ENCODE measurements at regions not wholly inside any gene's neighbourhood (a gene's known extent, or its start where the extent isn't known, plus 50 kb on each side); places are given as distances from the start of the nearest gene placed in this dataset.

- DNase-seq: peak; percentile 92
These were observed 106.5 kb upstream of the SLC4A7 start for GRCh38 chr3:27590437-27591298.

- DNase-seq: peak; percentile 33
These were observed 105.6 kb upstream of the SLC4A7 start for GRCh38 chr3:27589795-27590194.

- no peak for DNase-seq
These were observed 101.2 kb upstream of the SLC4A7 start for GRCh38 chr3:27585429-27585828.

- DNase-seq: peak; percentile 38
These were observed 100.7 kb upstream of the SLC4A7 start for GRCh38 chr3:27584874-27585273.

- DNase-seq: no peak
These were observed 97.7 kb upstream of the SLC4A7 start for GRCh38 chr3:27581852-27582251.

- peak; percentile 62 for DNase-seq
These were observed 93.8 kb upstream of the SLC4A7 start for GRCh38 chr3:27578032-27578431.

GRCh38 chr3:27577504-27577903, 93.3 kb upstream of the SLC4A7 start:
- no peak for DNase-seq

DNA sequence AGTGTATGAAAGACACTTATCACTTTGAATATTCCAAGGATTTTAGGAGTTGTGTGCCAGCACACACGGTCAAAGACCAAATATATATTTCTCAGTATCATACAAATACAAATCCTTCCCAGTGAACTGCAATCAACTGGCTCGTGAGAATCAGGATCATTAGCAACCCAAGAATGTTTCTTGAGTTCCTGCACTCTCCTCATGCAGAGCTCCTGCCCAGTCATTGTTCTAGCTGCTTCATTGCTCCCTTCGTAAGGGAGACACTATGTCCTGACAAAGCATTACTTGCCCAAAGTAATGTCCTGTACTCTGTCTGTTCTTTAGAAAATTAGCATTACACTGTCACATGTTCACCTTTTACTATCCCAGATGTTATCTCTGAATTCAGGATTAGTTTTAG, 92.0 kb upstream of the SLC4A7 start:
- no peak for DNase-seq

DNA sequence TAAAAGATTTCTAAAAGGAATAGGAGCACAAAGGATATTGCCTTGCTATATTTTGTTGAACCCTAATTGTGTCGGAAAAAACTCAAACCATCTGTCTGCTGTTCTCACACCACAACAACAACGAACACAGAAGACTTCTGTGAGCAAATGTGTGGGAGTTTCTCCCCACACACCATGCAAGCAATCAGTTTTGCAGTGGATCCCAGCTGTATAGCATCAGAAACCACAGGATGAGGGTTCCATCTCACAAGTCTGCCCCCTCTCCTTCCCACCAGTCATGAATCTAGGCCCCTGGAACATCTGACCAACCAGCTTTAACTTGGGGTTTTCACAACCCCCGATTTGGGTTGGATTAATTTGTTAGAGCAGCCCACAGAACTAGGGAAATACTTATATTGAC, 91.3 kb upstream of the SLC4A7 start:
- no peak for DNase-seq

DNA sequence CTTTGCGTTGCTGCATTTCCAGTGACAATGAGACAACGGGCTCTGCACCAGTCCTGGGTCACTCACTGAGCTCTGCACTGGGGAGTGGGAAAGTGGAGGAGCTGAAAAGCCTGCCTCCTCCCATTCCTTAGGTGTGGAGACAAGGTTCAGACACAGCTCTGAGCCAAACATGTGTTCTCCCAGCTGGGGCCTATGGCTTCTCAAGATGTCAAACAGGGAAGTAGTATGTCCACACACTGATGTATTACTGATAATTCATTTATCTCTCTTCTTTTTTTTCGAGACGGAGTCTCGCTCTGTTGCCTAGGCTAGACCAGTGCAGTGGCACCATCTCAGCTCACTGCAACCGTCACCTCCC, 90.2 kb upstream of the SLC4A7 start:
- no peak for DNase-seq

GRCh38 chr3:27573780-27574437, 89.7 kb upstream of the SLC4A7 start:
- DNase-seq: no peak

DNA sequence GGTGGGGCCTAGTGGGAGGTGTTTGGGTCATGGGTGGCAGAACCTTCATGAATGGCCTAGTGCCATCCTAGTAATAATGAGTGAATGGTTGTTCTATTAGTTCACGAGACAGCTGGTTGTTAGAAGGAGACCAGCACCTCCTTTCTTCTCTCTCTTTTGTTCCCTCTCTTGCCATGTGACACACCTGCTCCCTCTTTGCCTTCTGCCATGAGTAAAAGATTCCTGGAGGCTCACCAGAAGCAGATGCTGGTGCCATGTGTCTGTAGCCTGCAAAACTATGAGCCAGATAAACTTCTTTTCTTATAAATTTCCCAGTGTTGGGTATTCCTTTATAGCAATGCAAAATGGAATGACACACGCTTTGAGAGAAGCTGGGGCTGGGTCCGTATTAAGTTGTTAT, 89.0 kb upstream of the SLC4A7 start:
- no peak for DNase-seq

DNA sequence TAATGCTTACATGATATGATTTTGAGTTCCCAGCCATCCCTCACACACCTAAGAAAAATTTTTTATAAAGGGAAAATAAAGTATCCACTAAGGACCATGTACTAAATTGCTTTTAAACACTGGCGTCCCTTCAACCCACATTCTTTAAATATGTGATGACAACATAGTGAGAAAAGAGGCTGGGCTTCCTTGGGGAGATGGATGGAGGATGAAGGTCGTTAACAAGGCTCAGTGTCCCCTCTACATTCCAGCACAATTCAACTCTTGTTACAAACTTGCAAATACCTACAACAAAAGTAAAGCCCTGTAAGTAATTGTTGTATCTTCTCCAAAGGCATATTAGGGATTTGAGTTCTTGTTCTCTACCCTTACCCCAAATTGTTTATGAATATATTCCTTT, 87.2 kb upstream of the SLC4A7 start:
- DNase-seq: no peak

DNA sequence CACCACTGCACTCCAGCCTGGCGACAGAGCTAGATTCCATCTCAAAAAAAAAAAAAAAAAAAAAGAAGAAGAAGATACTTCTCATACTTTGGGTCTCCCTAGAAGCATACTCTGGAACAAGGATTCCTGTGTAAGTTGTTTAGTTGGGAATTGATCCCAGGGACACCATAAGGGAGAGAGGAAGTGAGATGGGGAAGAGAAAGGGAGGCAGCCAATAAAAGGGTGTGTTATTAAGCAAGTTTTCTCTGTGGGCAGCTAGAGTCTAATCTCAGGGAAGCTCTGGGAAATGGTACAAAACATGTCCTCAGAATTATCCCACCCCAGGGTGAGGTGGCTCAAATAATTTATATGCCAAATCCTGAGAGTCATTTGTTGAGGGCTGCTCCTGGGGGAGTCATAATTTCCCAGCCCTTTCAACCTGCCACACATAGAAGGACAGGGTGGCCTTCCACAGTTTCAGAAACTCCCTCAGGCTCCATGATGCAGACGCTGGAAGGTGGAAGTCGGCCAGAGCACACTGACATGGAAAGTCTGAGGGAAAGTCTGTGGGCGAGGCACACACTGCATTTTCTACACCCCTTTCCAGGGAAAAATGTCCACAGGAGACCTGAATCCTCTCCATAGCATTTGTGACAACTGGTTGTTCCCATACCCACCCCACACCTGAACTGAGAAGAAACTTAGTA, 86.4 kb upstream of the SLC4A7 start:
- no peak for DNase-seq

DNA sequence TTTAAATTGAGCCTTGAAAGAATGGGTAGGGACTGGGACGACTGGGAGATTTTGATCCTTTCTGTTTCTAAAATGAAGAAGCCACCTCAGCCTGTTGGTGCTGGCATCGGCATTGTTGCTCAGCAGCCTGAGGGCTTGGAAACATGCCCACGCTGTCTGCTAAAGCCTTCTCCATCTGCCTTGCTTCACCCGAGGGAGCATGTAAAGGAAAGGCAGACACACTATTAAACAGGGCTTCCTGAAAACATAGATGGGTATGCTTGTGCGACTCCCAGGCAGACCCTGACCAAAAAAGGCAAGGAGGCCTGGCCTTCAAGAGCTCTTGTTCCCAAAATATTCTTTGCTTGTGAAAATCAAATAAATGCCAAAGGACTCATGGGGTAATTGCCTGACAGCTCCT, 84.2 kb upstream of the SLC4A7 start:
- no peak for DNase-seq

- DNase-seq: no peak
These were observed 83.1 kb upstream of the SLC4A7 start for GRCh38 chr3:27567251-27567650.

DNA sequence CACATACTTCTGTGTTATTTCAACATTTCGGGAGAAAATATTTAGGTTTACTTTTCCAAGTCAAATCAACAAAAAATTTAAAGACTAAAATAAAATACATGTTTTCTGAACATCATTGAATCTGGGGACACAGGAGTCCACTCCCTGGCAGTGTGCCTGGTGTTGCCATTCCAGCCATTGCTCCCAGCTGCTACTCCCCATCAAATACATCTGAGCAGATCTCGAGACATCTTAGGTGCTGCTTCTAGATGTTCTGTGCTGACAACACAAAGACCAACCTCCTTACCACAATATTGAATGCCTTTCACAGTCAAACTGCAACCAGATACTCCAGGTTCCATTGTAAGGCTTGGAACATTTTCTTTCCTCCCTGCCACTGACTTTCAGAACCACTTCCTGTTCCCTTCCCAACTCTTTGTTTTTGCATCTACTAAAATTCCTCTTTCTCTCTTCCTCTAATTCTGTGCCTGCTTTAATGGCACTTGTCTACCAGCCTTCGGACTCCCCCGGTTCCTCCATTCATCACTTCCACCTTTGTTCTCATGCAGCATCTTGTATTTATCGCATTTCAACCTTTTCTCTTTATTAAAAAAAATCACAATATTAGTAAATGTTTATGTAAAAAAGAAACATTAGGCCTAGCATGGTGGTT, 81.1 kb upstream of the SLC4A7 start:
- no peak for DNase-seq

GRCh38 chr3:27561576-27561975, 77.4 kb upstream of the SLC4A7 start:
- DNase-seq: no peak

DNA sequence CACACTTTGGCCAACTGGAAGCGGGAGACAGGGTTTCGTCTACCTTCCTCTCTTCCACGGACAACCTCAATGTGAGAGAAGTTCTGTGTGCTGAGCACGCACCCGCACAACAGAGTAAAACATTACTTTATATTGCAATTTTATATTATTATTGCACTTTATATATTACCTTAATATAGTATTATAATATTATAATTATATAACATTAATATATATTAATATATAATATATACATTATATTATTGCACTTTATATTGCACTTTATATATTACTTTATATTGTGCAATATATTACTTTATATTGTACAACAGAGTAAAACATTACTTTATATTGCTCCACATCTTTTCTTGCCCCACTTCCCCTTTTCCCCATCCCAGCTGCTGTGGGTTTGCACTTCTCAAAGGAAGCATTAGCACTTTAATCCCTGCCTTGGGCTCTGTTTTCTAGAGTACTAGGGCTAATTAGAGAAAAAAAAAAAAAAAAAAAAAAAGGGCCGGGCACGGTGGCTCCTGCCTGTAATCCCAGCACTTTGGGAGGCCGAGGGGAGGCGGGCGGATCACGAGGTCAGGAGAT, 76.4 kb upstream of the SLC4A7 start:
- DNase-seq: no peak

- peak; percentile 99 for DNase-seq
These were observed 75.7 kb upstream of the SLC4A7 start for GRCh38 chr3:27559835-27560234.

DNA sequence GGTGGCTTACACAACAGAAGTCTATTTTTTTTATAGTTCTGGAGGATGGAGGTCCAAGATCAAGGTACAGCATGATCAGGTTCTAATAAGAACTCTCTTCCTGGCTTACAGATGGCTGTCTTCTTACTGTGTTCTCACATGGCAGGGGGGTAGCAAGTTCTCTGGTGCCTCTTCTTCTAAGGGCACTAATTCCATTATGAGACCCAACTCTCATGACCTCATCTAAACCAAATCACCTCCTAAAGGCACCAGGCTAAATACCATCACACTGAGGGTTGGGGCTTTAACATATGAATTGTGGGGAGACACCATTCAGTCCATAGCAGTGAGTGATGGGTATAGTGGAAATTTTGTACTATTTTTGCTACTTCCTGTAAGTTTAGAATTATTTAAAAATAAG, 75.2 kb upstream of the SLC4A7 start:
- DNase-seq: peak; percentile 81

- no peak for DNase-seq
These were observed 73.2 kb upstream of the SLC4A7 start for GRCh38 chr3:27557411-27557810.

GRCh38 chr3:27556887-27557286, 72.7 kb upstream of the SLC4A7 start:
- DNase-seq: peak; percentile 52

Measured in dermis blood vessel endothelial cell (primary cell).